ENCODE measurements at regions not wholly inside any gene's neighbourhood (a gene's known extent, or its start where the extent isn't known, plus 50 kb on each side); places are given as distances from the start of the nearest gene placed in this dataset.
"Not testable (repeated sequence)": the region's sequence is repeated elsewhere in the genome, so short reads cannot be mapped to it uniquely, and the experiment has no call there.

DNA sequence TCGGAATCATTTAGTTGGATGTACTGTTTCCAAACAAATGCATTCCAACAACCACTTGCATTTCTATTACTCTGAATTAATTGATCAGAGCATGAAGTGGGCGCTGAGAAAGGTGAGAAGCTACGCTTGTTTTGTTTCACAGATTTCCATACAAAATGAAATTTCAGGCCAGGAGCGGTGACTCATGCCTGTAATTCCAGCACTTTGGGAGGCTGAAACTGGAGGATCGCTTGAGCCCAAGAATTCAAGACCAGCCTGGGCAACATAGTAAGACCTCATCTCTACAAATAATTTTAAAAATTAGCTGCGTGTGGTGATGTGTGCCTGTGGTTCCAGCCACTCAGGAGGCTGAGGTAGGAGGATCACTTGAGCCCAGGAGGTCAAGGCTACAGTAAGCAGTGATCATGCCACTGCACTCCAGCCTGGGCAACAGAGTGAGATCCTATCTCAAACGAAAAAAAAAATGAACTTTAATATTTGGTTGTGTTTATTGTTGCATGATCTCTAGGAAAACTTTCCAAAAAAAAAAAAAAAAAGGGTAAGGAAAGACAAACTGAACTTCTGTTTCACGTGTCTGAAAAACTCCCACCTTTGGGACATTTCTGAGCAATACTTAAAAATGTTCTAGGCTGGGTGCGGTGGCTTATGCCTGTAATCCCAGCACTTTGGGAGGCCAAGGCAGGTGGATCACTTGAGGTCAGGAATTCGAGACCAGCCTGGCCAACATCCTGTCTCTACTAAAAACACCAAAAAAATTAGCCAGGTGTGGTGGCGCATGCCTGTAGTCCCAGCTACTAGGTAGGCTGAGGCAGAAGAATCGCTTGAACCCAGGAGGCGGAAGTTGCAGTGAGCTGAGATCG is 103.1 kb downstream of the TFAP2A start:
- H3K4me3 Mint-ChIP-seq, H3K36me3 Mint-ChIP-seq, DNase-seq, CTCF ChIA-PET, H3K9me3 Mint-ChIP-seq, H3K4me1 Mint-ChIP-seq, H3K27ac Mint-ChIP-seq, H3K27me3 Mint-ChIP-seq: not testable (repeated sequence)

DNA sequence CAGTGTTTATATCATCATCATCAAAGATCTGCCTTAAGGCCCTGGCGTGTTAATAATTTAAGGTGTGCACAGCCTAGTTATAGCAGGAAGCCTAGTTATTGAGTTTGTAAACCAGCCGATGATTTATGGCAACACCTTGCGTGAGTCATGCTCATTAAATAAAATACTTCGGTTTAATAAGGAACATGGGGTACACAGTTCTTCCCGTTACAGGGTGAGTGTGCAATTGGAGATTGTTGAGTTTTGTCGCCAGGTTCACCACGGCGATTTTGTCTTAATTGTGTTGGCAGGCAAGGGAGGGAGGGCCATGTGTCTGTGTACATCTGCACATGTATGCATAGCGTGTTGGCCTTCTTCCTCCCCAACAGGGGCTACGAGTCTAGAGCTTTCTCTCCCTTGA is 104.0 kb downstream of the TFAP2A start:
- no peaks in the 10 kb centered on the region for H3K9me3 Mint-ChIP-seq
- CTCF ChIA-PET: no interaction called here

DNA sequence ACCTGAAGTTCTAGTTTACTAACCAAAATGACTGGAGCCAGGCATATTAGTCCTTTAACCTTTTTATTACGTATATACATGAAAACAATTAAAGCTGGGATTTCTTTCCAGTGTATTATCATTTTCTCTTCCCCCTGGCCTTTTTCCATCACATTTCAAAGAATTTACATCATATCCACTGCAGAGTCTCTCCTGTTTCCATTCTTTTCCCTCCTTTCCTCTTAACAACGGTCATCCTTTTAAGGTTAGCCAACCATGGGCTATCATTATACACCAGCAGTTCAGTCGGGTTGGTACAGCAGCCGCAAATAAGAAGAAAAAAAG is 104.6 kb downstream of the TFAP2A start:
- Mint-ChIP-seq H3K4me1 (no peaks in the 10 kb centered on the region), H3K27me3 (no peaks in the 10 kb centered on the region), H3K27ac (no peak overlapping the region), H3K9me3 (no peaks in the 10 kb centered on the region), H3K4me3 (no peak overlapping the region), H3K36me3 (no peaks in the 10 kb centered on the region)
- no peak for DNase-seq
- CTCF ChIA-PET: no interaction called here

More for the DNA sequence above, 104.0 kb downstream of the TFAP2A start:
- Mint-ChIP-seq H3K27me3 (no peaks in the 10 kb centered on the region), H3K36me3 (no peaks in the 10 kb centered on the region), H3K4me3 (no peak overlapping the region), H3K4me1 (no peaks in the 10 kb centered on the region), H3K27ac (no peak overlapping the region)
- DNase-seq: no peak

DNA sequence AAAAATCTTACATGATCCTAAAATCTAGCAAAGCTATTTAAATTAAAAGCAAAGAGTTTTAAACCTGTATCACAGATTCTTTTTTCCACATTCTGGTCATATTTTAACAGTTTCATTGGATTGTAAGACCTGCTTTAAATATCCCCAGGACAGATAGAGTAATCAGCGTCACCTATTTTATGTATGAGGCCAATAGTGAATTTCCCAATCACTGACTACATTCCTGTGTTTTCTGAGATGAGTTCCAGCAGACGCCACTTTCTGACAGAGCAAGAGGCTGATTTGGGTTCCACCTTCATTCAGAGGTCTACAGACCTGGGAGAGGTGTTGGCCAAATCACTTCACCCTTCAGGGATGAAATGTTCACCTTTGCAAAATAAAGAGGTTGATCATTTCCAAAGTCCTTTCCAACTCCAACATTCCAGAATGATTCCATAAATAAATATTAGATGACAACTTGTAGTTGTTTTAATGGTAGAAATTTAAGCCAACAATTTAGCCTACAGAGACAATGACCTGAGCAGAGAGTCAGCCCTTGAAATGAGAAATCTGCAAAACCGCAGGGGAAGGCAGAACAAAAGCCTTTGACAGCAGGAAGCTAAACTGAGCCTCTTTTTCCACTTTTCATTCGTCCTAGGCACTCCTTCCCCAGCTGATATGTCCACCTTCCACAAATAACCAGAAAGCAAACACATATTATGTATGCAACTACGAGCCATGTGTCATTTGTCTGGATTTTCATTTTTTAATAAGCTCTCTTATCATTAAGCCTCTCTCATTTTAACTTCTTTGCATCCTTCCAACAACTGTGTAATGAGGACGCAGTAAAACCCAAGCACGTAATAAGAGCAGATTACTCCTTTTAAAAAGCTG is 105.2 kb downstream of the TFAP2A start:
- H3K27ac Mint-ChIP-seq: no peak overlapping the region
- DNase-seq: no peak
- no peaks in the 10 kb centered on the region for H3K4me1 Mint-ChIP-seq
- CTCF ChIA-PET: no interaction called here
- H3K9me3 Mint-ChIP-seq: no peaks in the 10 kb centered on the region
- H3K27me3 Mint-ChIP-seq: no peaks in the 10 kb centered on the region
- no peaks in the 10 kb centered on the region for H3K36me3 Mint-ChIP-seq
- H3K4me3 Mint-ChIP-seq: no peak overlapping the region

DNA sequence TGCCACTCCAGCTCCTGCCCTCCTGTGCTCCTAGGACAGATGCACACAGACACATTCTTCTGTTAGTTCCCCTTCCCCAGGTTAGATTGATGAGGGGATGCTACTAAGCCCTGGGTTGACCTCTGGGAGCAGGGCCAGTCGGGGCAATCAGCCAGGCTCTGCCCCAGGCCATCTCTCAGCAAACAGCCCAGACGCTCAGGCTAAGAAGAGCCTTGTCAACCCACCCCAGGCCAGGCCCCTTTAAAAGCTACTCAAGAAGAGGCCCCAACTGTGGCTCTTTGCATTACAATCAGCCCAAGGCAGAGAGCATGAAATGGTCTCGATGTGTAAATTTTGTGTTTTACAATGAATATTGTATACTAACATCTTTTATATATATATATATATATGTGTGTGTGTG is 107.4 kb downstream of the TFAP2A start:
- no peaks in the 10 kb centered on the region for H3K27me3 Mint-ChIP-seq
- H3K36me3 Mint-ChIP-seq: no peaks in the 10 kb centered on the region
- no peaks in the 10 kb centered on the region for H3K4me1 Mint-ChIP-seq
- H3K4me3 Mint-ChIP-seq: no peak overlapping the region
- no peaks in the 10 kb centered on the region for H3K9me3 Mint-ChIP-seq
- DNase-seq: no peak
- CTCF ChIA-PET: no interaction called here
- no peak overlapping the region for H3K27ac Mint-ChIP-seq

DNA sequence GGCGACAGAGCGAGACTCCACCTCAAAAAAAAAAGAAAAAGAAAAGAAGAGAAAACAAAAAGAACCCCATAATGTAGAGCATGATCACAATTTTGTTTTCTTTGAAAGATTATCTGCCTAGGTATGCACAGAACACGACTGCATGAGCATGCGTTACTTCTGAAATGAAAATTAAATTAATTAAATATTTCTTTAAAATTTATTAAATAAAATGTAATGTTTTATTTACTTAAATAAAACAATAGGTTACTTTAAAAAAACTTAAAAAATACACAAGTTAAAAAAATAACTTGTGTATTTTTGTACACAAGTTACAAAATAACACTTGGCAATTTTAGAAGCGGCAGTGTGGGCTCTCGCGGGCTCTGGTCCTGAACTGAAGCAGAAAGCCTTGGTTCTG is 107.8 kb downstream of the TFAP2A start:
- Mint-ChIP-seq H3K36me3 (no peaks in the 10 kb centered on the region), H3K27ac (no peak overlapping the region), H3K4me1 (no peaks in the 10 kb centered on the region), H3K27me3 (no peaks in the 10 kb centered on the region), H3K4me3 (no peak overlapping the region), H3K9me3 (no peaks in the 10 kb centered on the region)
- CTCF ChIA-PET: no interaction called here
- no peak for DNase-seq

DNA sequence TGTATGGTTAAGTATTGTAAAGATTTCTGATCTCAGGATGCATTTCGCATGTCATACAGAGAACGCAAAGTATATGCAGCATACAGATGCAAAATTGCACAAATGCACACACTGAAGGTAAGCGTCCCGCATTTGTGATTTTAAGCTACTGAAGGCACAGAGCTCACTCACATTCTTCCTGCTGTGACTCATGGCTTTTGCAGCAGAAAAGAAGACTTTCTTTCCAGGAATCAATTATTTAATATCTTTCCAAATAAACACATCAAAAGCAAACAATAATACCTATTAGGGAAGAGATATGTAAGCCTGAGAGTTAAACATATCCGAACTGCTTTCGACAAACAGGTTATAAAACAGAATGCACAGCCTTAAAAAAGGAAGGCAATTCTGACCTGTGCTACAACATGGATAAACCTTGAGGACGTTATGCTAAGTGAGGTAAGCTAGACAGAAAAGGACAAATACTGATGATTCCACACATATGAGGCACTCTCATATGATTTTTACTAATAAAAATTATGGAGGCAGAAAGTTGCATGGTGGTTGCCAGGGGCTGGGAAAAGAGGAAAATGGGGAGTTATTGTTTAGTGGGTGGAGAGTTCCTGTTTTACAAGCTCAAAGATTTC is 109.0 kb downstream of the TFAP2A start:
- Mint-ChIP-seq H3K36me3 (no peaks in the 10 kb centered on the region), H3K27me3 (no peaks in the 10 kb centered on the region)
- no peak for DNase-seq

DNA sequence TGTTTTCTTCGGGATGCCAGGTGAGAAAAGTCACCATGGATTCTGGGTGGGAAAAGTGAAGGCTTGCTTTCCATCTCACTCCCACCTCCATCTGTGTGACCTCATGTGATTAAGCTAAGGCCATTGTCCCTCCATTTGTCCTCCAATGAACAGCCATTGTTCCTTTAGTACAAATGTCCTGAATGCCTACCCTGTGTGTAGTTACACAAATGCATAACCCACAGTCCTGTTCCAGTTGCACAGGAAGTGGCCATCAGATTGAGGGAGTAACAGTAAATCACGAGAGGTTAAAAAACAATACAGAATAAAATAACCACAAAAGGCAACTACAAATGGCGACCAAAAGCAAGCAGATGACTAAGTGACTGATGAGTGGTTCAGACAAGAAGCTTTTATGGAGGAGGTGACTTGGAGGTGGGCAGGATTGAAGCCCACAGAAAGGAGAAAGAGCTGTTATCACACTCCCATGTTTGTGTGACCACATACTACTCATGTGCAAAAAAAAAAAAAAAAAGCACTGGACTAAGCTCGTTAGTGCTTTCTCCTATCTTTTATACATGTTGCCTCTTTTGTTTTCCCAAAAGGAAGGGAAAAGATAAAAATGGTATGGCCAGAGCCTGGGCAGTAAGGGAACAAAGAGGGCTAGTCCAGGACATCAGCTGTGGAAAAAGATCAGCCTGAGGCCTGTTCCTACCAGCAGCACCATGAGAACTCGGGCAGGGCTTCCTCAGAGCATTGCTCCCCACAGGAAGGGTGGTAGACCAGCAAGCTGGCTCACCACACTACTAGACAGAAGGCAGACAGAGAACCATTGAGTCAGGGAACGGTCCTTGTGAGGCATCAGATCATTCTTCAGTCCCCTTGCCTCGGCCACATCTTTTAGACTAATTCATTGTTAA is 111.0 kb downstream of the TFAP2A start:
- no peaks in the 10 kb centered on the region for H3K27me3 Mint-ChIP-seq
- no peak overlapping the region for H3K27ac Mint-ChIP-seq
- H3K9me3 Mint-ChIP-seq: no peaks in the 10 kb centered on the region
- no peak overlapping the region for H3K4me3 Mint-ChIP-seq
- CTCF ChIA-PET: no interaction called here
- DNase-seq: no peak
- H3K36me3 Mint-ChIP-seq: no peaks in the 10 kb centered on the region
- no peaks in the 10 kb centered on the region for H3K4me1 Mint-ChIP-seq

More for the DNA sequence above, 109.0 kb downstream of the TFAP2A start:
- Mint-ChIP-seq H3K4me1 (no peaks in the 10 kb centered on the region), H3K27ac (no peak overlapping the region), H3K9me3 (no peaks in the 10 kb centered on the region), H3K4me3 (no peak overlapping the region)
- CTCF ChIA-PET: no interaction called here

DNA sequence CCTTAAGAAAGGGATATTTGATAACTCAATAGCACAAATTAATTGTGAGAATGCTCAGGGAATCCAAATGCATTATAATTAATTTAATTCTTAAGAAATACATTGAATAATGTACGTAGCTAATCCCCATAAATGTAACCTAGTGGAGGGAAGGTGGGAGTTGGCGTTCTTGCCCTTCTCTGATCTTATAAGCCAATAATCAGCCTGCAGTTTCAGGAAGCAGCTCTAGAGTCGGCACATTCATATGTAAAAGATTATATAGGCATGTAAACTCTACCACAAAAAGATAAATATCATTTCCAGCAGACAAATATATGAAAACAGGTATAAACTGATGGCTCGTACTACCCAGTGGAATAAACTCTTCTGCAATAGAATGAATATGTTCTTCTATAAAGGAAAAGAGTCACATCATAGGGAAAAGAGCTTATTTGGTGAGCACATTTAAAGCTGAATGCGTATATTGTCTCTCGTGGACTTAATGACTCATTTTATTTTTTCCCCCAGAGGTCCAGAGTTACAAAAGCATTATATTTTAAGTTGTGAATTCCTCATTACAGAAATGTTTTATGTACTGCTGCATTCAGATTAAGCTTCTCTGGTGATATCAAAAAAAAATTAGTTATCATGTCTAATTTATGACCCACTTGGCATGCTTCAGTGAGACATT is 112.2 kb downstream of the TFAP2A start:
- no peak overlapping the region for H3K27ac Mint-ChIP-seq
- no peaks in the 10 kb centered on the region for H3K36me3 Mint-ChIP-seq
- no peak overlapping the region for H3K4me3 Mint-ChIP-seq
- CTCF ChIA-PET: no interaction called here
- H3K4me1 Mint-ChIP-seq: no peaks in the 10 kb centered on the region
- no peaks in the 10 kb centered on the region for H3K9me3 Mint-ChIP-seq
- no peaks in the 10 kb centered on the region for H3K27me3 Mint-ChIP-seq
- no peak for DNase-seq

DNA sequence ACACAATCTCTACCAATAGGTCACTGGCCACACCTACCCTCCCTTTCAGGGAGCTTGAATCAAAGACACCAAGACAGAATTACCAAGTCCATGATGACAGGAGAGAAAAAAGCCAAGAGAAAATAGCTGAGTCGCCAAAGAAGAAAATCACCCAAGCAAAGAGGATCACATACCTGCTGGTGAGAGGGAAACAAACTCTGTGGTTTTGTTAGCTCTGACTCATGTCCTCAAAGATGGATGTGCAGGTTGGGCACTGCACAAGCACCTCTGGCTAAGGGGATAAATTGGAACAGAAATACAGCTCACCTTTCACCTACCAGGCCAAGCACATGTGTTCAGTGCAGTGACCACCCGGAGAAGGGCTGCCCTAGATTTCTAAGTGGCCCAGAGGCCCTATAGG is 114.8 kb downstream of the TFAP2A start:
- no peak overlapping the region for H3K27ac Mint-ChIP-seq
- H3K4me3 Mint-ChIP-seq: no peak overlapping the region
- no peaks in the 10 kb centered on the region for H3K4me1 Mint-ChIP-seq
- no peaks in the 10 kb centered on the region for H3K9me3 Mint-ChIP-seq
- no peaks in the 10 kb centered on the region for H3K27me3 Mint-ChIP-seq
- DNase-seq: no peak
- no peaks in the 10 kb centered on the region for H3K36me3 Mint-ChIP-seq
- CTCF ChIA-PET: no interaction called here

DNA sequence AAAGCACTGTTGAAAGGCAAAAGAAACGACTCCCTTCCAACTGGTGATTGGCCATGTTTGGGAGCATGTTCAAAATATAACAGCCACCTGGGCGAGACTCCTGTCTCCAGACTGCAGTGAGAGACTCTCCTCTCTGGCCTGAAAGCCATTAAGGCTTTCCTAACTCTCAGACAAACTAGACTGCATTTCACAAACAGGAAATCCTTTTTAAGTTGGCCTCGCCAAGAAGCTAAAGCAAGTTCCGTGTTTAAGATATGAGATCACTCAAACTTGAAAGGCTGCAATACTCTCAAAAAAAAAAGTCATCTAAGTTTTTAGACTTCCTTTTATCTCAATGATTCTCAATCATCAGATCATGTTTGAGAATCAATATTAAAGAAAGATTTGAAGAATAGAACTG is 117.0 kb downstream of the TFAP2A start:
- H3K36me3 Mint-ChIP-seq: no peaks in the 10 kb centered on the region
- H3K4me3 Mint-ChIP-seq: no peak overlapping the region
- H3K27ac Mint-ChIP-seq: no peak overlapping the region
- no peaks in the 10 kb centered on the region for H3K27me3 Mint-ChIP-seq
- no peaks in the 10 kb centered on the region for H3K4me1 Mint-ChIP-seq
- peaks cover 2% of the 10 kb centered on the region for H3K9me3 Mint-ChIP-seq
- CTCF ChIA-PET: no interaction called here
- DNase-seq: no peak

DNA sequence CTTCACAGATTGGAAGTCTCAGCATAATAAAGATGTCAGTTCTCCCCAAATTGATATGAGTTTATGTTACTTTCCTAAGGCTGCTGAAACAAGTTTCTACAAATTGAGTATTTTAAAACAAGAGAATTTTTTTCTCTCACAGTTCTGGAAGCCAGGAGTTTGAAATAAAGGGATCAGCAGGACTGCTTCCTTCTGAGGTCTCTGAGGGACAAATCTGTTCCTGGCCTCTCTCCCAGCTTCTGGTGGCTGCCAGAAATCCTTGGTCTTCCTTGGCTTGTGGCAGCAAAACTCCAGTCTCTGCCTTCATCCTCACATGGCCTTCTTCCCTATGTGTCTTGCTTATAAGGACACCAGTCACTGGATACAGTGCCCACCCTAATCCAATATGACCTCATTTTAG is 136.1 kb downstream of the TFAP2A start:
- no peaks in the 10 kb centered on the region for H3K4me1 Mint-ChIP-seq
- H3K4me3 Mint-ChIP-seq: no peak overlapping the region
- no peak for DNase-seq
- no peaks in the 10 kb centered on the region for H3K27me3 Mint-ChIP-seq
- H3K9me3 Mint-ChIP-seq: peaks cover 3% of the 10 kb centered on the region
- H3K36me3 Mint-ChIP-seq: no peaks in the 10 kb centered on the region
- no peak overlapping the region for H3K27ac Mint-ChIP-seq
- CTCF ChIA-PET: no interaction called here

DNA sequence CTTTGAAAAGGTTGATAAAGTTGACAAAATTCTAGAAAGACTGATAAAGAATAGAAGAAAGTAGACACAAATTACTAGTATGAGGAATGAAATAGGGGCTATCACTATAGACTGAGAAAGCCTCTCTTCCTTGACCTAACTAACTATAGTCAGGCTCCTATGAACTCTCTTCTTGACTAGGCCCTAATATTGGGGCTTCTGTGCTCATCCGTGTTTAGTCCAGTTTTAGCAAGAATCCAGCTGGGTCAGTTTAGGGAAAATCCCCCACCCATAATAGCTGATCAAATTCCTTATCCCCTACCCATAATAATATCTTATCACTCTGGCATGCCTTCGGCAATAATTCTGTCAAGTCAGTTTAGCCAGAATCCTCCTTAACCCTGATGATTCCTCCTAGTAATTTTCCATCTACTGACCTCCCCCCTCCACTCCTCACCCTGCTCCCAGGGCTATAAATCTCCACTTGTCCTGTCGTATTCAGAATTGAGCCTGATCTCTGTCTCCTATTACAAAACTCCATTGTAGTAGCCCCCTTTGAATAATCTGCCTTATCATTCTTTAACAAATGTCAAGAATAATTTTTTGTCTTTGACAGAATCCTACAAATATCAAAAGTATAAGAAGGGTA is 138.1 kb downstream of the TFAP2A start:
- CTCF ChIA-PET: no interaction called here
- Mint-ChIP-seq H3K27ac (no peak overlapping the region), H3K4me3 (no peak overlapping the region), H3K27me3 (no peaks in the 10 kb centered on the region), H3K4me1 (no peaks in the 10 kb centered on the region), H3K36me3 (no peaks in the 10 kb centered on the region), H3K9me3 (peaks cover 3% of the 10 kb centered on the region)
- DNase-seq: no peak
